ENCODE measurements at regions not wholly inside any gene's neighbourhood (a gene's known extent, or its start where the extent isn't known, plus 50 kb on each side); places are given as distances from the start of the nearest gene placed in this dataset.

DNA sequence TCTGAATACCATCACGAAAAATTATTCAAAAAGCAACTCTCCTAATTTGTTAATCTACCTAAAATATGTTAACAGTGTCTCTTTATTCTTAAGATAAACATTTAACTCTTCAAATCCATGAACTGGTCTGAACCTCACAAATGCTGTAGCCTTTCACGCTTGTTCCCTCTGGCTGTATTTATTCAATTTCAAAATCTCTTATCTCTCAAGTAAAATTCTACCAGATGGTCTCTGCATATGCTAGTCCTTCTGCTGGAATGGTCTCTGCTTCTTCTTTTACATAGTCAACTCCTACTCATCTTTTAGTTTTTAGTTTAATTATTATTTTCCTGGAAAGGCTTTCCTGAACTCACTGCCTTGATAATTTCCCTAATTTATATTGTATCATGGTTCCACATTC, 232.9 kb upstream of the PCDH20 start:
- TF ChIP-seq CTCF (IDR thresholded peaks at IDR 0.05) (no peak), POLR2A (IDR thresholded peaks at IDR 0.05) (no peak)
